ENCODE measurements at regions not wholly inside any gene's neighbourhood (a gene's known extent, or its start where the extent isn't known, plus 50 kb on each side); places are given as distances from the start of the nearest gene placed in this dataset.
"Not testable (repeated sequence)": the region's sequence is repeated elsewhere in the genome, so short reads cannot be mapped to it uniquely, and the experiment has no call there.

- DNase-seq (ENCODE audit: low read depth in 2 of 2): no peak
Measured at GRCh38 chr17:34081269-34081668, 173.8 kb upstream of the CCL2 start.

GRCh38 chr17:34082404-34082803 is 172.7 kb upstream of the CCL2 start:
- no peak for DNase-seq (ENCODE audit: low read depth in 2 of 2)

- not testable (repeated sequence) for DNase-seq (ENCODE audit: low read depth in 2 of 2)
Measured at GRCh38 chr17:34089042-34089441, 166.0 kb upstream of the CCL2 start.

- no peak for DNase-seq (ENCODE audit: low read depth in 2 of 2)
Measured at GRCh38 chr17:34090593-34090992, 164.5 kb upstream of the CCL2 start.

GRCh38 chr17:34091975-34092374 is 163.1 kb upstream of the CCL2 start:
- DNase-seq (ENCODE audit: low read depth in 2 of 2): no peak

- DNase-seq (ENCODE audit: low read depth in 2 of 2): no peak
Measured at GRCh38 chr17:34095106-34095505, 160.0 kb upstream of the CCL2 start.

GRCh38 chr17:34098699-34099098 is 156.4 kb upstream of the CCL2 start:
- no peak for DNase-seq (ENCODE audit: low read depth in 2 of 2)

GRCh38 chr17:34099859-34100515 is 155.1 kb upstream of the CCL2 start:
- DNase-seq (ENCODE audit: low read depth in 2 of 2): no peak

GRCh38 chr17:34107019-34107418 is 148.1 kb upstream of the CCL2 start:
- no peak for DNase-seq (ENCODE audit: low read depth in 2 of 2)

GRCh38 chr17:34110315-34110714 is 144.8 kb upstream of the CCL2 start:
- no peak for DNase-seq (ENCODE audit: low read depth in 2 of 2)

GRCh38 chr17:34113089-34113488 is 142.0 kb upstream of the CCL2 start:
- DNase-seq (ENCODE audit: low read depth in 2 of 2): no peak

GRCh38 chr17:34114174-34114573 is 140.9 kb upstream of the CCL2 start:
- DNase-seq (ENCODE audit: low read depth in 2 of 2): no peak

GRCh38 chr17:34116306-34116705 is 138.8 kb upstream of the CCL2 start:
- DNase-seq (ENCODE audit: low read depth in 2 of 2): no peak

GRCh38 chr17:34117332-34117731 is 137.8 kb upstream of the CCL2 start:
- DNase-seq (ENCODE audit: low read depth in 2 of 2): no peak

- DNase-seq (ENCODE audit: low read depth in 2 of 2): no peak
Measured at GRCh38 chr17:34117811-34118210, 137.3 kb upstream of the CCL2 start.

- no peak for DNase-seq (ENCODE audit: low read depth in 2 of 2)
Measured at GRCh38 chr17:34118564-34118963, 136.5 kb upstream of the CCL2 start.

GRCh38 chr17:34121311-34121710 is 133.8 kb upstream of the CCL2 start:
- no peak for DNase-seq (ENCODE audit: low read depth in 2 of 2)

GRCh38 chr17:34122515-34122914 is 132.6 kb upstream of the CCL2 start:
- DNase-seq (ENCODE audit: low read depth in 2 of 2): no peak

- DNase-seq (ENCODE audit: low read depth in 2 of 2): no peak
Measured at GRCh38 chr17:34125010-34125409, 130.1 kb upstream of the CCL2 start.

GRCh38 chr17:34125921-34126320 is 129.2 kb upstream of the CCL2 start:
- DNase-seq (ENCODE audit: low read depth in 2 of 2): no peak

- no peak for DNase-seq (ENCODE audit: low read depth in 2 of 2)
Measured at GRCh38 chr17:34126496-34126895, 128.6 kb upstream of the CCL2 start.

GRCh38 chr17:34126965-34127364 is 128.1 kb upstream of the CCL2 start:
- no peak for DNase-seq (ENCODE audit: low read depth in 2 of 2)

- DNase-seq (ENCODE audit: low read depth in 2 of 2): no peak
Measured at GRCh38 chr17:34130544-34130943, 124.5 kb upstream of the CCL2 start.

- no peak for DNase-seq (ENCODE audit: low read depth in 2 of 2)
Measured at GRCh38 chr17:34131386-34131785, 123.7 kb upstream of the CCL2 start.

Data from stimulated activated CD4-positive, alpha-beta T cell treated with anti-CD3 and anti-CD28 coated beads, Interleukin-12 subunit alpha, Interleukin-12 subunit beta, amount 100 ng/mL, for 24 hours (primary cell).